WTC11 (cell line): ENCODE measurements at regions not wholly inside any gene's neighbourhood (a gene's known extent, or its start where the extent isn't known, plus 50 kb on each side); places are given as distances from the start of the nearest gene placed in this dataset.

Experiments used
- ATAC-seq: fragments of 200-7000 bp; cut with Tn5 transposase; 2 replicates; pipeline ENCODE4 v1.10.0; 2021; ENCODE audit warnings: mild to moderate bottlenecking, moderate library complexity
- CTCF ChIA-PET: fragments of 300-600 bp; sonication (Branson Sonifier 250); formaldehyde crosslinking; loops from one replicate; lab custom pipeline; 2021; ENCODE audit warnings: antibody characterized with exemption; lab: Charles Lee
- POLR2A ChIA-PET: fragments of 350-600 bp; sonication (Branson Sonifier 250); formaldehyde crosslinking; loops from one replicate; lab custom pipeline; 2021; ENCODE audit warnings: antibody characterized with exemption; lab: Charles Lee
- DNase-seq: peaks from one replicate; pipeline ENCODE4 v3.0.0; 2021; ENCODE audit warnings: low spot score
- H3K27ac Mint-ChIP-seq: 2 replicates; pipeline ENCODE4 v1.8.0; 2021; ENCODE audit warnings: mixed read lengths
- H3K27me3 Mint-ChIP-seq: 2 replicates; pipeline ENCODE4 v1.8.0; 2021; ENCODE audit warnings: low read depth, mild to moderate bottlenecking, moderate library complexity, mixed read lengths
- H3K36me3 Mint-ChIP-seq: 2 replicates; pipeline ENCODE4 v1.8.0; 2021; ENCODE audit warnings: mixed read lengths
- H3K4me1 Mint-ChIP-seq: 2 replicates; pipeline ENCODE4 v1.8.0; 2022; ENCODE audit warnings: mixed read lengths
- H3K4me3 Mint-ChIP-seq: 2 replicates; pipeline ENCODE4 v1.8.0; 2021; ENCODE audit warnings: mild to moderate bottlenecking, moderate library complexity, mixed read lengths
- H3K9me3 Mint-ChIP-seq: 2 replicates; pipeline ENCODE4 v1.8.0; 2021; ENCODE audit warnings: mixed read lengths
- ESRRA ChIP-seq: sonication (generic); formaldehyde crosslinking; IDR thresholded peaks from 2 replicates; pipeline ENCODE4 v1.8.1; 2022; ENCODE audit warnings: mild to moderate bottlenecking, missing genetic modification reagents, borderline replicate concordance
- FOXJ3 ChIP-seq: sonication (generic); formaldehyde crosslinking; IDR thresholded peaks from 2 replicates; pipeline ENCODE4 v1.9.0; 2021; ENCODE audit warnings: missing genetic modification reagents, mild to moderate bottlenecking, borderline replicate concordance
- GABPB1 ChIP-seq: sonication (generic); formaldehyde crosslinking; IDR thresholded peaks from 2 replicates; pipeline ENCODE4 v1.8.1; 2023; ENCODE audit warnings: mild to moderate bottlenecking, missing genetic modification reagents
- NFE2L1 ChIP-seq: sonication (generic); formaldehyde crosslinking; IDR thresholded peaks from 2 replicates; pipeline ENCODE4 v1.8.1; 2023; ENCODE audit warnings: missing genetic modification reagents
- SMAD4 ChIP-seq: sonication (generic); formaldehyde crosslinking; IDR thresholded peaks from 2 replicates; pipeline ENCODE4 v1.8.0; 2022; ENCODE audit warnings: mild to moderate bottlenecking, missing genetic modification reagents
- TCF7 ChIP-seq: sonication (generic); formaldehyde crosslinking; IDR thresholded peaks from 2 replicates; pipeline ENCODE4 v1.8.0; 2022; ENCODE audit warnings: mild to moderate bottlenecking, low read depth, missing genetic modification reagents, moderate library complexity
- TEAD1 ChIP-seq: sonication (generic); formaldehyde crosslinking; IDR thresholded peaks from 2 replicates; pipeline ENCODE4 v1.8.0; 2022; ENCODE audit warnings: mild to moderate bottlenecking, missing genetic modification reagents
- ZNF138 ChIP-seq: sonication (generic); formaldehyde crosslinking; conservative IDR thresholded peaks from 2 replicates; pipeline ENCODE4 v1.8.1; 2022; ENCODE audit warnings: mild to moderate bottlenecking, moderate library complexity, missing genetic modification reagents
- ZNF219 ChIP-seq: sonication (generic); formaldehyde crosslinking; IDR thresholded peaks from 2 replicates; pipeline ENCODE4 v1.8.0; 2023; ENCODE audit warnings: missing genetic modification reagents, mild to moderate bottlenecking, borderline replicate concordance
- ZNF317 ChIP-seq: sonication (generic); formaldehyde crosslinking; IDR thresholded peaks from 2 replicates; pipeline ENCODE4 v1.8.1; 2023; ENCODE audit warnings: low read depth, mild to moderate bottlenecking, moderate library complexity, missing genetic modification reagents, borderline replicate concordance
- ZNF416 ChIP-seq: fragments of 250-450 bp; sonication (Bioruptor Pico); IDR thresholded peaks from 2 replicates; pipeline ENCODE4 v1.9.0; 2021; ENCODE audit warnings: mild to moderate bottlenecking, inconsistent platforms
- TF ChIP-seq, protein P1 (sequence below): sonication (generic); formaldehyde crosslinking; IDR thresholded peaks from 2 replicates; pipeline ENCODE4 v1.8.0; 2022; ENCODE audit warnings: mild to moderate bottlenecking, missing genetic modification reagents
- TF ChIP-seq, protein P2 (sequence below): fragments of 250-450 bp; sonication (Bioruptor Pico); IDR thresholded peaks from 2 replicates; pipeline ENCODE4 v1.9.0; 2021; ENCODE audit warnings: mild to moderate bottlenecking
- TF ChIP-seq, protein P3 (sequence below): sonication (generic); formaldehyde crosslinking; IDR thresholded peaks from 2 replicates; pipeline ENCODE4 v1.8.1; 2022; ENCODE audit warnings: low read depth, missing genetic modification reagents, borderline replicate concordance
- TF ChIP-seq, protein P4 (sequence below): sonication (generic); formaldehyde crosslinking; IDR thresholded peaks from 2 replicates; pipeline ENCODE4 v1.8.1; 2022; ENCODE audit warnings: mild to moderate bottlenecking, moderate library complexity, missing genetic modification reagents
- TF ChIP-seq, protein P5 (sequence below): fragments of 200-600 bp; IDR thresholded peaks from 2 replicates; pipeline ENCODE4 v1.8.0; 2022; ENCODE audit warnings: antibody characterized with exemption
- TF ChIP-seq, protein P6 (sequence below): sonication (generic); formaldehyde crosslinking; IDR thresholded peaks from 2 replicates; pipeline ENCODE4 v1.8.0; 2022; ENCODE audit warnings: mild to moderate bottlenecking, missing genetic modification reagents
- TF ChIP-seq, protein P7 (sequence below): sonication (generic); formaldehyde crosslinking; IDR thresholded peaks from 2 replicates; pipeline ENCODE4 v1.8.1; 2022; ENCODE audit warnings: missing genetic modification reagents, borderline replicate concordance
- TF ChIP-seq, protein P8 (sequence below): sonication (generic); formaldehyde crosslinking; IDR thresholded peaks from 2 replicates; pipeline ENCODE4 v1.8.1; 2022; ENCODE audit warnings: low read depth, mild to moderate bottlenecking, moderate library complexity, missing genetic modification reagents, borderline replicate concordance
- TF ChIP-seq, protein P9 (sequence below): sonication (generic); formaldehyde crosslinking; IDR thresholded peaks from 2 replicates; pipeline ENCODE4 v1.8.0; 2023; ENCODE audit warnings: missing genetic modification reagents

DNA sequence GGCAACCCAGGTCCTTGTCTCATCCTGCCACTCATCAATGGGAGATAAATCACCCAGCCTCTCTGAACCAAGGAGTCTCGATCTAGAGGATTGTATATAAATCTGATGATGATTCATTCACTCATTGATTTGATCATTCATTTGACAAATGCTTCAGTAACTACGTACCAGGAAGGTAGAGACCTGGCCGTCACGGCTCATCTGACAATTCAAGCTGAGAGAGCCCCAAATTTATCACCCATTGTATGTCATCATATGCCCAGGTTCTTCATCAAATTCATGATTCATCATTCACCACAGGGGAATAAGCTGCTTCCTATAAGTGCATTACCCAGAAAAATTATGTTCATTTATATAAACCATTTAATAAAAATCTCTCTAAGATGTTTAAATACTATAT, 116.9 kb downstream of the FAM161A start:
- CTCF ChIA-PET, result no interaction called here
- H3K36me3 Mint-ChIP-seq, result no peaks in the 10 kb centered on the region
- POLR2A ChIA-PET, result interaction anchor here (0.6 kb wide), 1 partner anchor 9 kb away, joined by 3 read pairs; no protein-coding TSS in a partner anchor

DNA sequence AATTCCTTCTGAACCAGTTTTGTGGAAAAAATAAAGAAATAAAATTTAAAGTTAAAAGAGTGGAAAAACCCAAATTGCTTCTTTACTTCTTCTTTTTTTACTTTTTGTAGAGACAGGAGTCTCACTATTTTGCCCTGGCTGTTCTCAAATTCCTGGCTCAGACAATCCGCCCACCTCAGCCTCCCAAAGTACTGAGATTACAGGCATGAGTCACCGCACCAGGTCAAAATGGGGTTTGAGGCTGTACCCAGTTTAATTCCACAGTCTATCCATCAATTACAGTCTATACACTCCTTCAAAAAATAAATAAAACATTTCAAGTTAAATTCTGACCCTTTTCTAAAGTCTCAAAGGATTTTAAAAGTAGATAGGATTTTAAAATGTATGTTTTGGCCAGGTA, 120.3 kb downstream of the FAM161A start:
- TF ChIP-seq TCF7 (CRISPR knock-in tag), result no peak
- TF ChIP-seq ESRRA, result no peak
- TF ChIP-seq, protein P1, sequence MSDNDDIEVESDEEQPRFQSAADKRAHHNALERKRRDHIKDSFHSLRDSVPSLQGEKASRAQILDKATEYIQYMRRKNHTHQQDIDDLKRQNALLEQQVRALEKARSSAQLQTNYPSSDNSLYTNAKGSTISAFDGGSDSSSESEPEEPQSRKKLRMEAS (CRISPR knock-in tag), result no peak
- TF ChIP-seq, protein P2, sequence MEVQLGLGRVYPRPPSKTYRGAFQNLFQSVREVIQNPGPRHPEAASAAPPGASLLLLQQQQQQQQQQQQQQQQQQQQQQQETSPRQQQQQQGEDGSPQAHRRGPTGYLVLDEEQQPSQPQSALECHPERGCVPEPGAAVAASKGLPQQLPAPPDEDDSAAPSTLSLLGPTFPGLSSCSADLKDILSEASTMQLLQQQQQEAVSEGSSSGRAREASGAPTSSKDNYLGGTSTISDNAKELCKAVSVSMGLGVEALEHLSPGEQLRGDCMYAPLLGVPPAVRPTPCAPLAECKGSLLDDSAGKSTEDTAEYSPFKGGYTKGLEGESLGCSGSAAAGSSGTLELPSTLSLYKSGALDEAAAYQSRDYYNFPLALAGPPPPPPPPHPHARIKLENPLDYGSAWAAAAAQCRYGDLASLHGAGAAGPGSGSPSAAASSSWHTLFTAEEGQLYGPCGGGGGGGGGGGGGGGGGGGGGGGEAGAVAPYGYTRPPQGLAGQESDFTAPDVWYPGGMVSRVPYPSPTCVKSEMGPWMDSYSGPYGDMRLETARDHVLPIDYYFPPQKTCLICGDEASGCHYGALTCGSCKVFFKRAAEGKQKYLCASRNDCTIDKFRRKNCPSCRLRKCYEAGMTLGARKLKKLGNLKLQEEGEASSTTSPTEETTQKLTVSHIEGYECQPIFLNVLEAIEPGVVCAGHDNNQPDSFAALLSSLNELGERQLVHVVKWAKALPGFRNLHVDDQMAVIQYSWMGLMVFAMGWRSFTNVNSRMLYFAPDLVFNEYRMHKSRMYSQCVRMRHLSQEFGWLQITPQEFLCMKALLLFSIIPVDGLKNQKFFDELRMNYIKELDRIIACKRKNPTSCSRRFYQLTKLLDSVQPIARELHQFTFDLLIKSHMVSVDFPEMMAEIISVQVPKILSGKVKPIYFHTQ, result no peak
- TF ChIP-seq, protein P3, sequence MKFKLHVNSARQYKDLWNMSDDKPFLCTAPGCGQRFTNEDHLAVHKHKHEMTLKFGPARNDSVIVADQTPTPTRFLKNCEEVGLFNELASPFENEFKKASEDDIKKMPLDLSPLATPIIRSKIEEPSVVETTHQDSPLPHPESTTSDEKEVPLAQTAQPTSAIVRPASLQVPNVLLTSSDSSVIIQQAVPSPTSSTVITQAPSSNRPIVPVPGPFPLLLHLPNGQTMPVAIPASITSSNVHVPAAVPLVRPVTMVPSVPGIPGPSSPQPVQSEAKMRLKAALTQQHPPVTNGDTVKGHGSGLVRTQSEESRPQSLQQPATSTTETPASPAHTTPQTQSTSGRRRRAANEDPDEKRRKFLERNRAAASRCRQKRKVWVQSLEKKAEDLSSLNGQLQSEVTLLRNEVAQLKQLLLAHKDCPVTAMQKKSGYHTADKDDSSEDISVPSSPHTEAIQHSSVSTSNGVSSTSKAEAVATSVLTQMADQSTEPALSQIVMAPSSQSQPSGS (CRISPR knock-in tag), result no peak
- no peak for TF ChIP-seq NFE2L1 (CRISPR knock-in tag)
- TF ChIP-seq ZNF317 (CRISPR knock-in tag), result no peak
- TF ChIP-seq, protein P4, sequence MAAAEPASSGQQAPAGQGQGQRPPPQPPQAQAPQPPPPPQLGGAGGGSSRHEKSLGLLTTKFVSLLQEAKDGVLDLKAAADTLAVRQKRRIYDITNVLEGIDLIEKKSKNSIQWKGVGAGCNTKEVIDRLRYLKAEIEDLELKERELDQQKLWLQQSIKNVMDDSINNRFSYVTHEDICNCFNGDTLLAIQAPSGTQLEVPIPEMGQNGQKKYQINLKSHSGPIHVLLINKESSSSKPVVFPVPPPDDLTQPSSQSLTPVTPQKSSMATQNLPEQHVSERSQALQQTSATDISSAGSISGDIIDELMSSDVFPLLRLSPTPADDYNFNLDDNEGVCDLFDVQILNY (CRISPR knock-in tag), result no peak
- TF ChIP-seq GABPB1 (CRISPR knock-in tag), result no peak
- TF ChIP-seq, protein P5, sequence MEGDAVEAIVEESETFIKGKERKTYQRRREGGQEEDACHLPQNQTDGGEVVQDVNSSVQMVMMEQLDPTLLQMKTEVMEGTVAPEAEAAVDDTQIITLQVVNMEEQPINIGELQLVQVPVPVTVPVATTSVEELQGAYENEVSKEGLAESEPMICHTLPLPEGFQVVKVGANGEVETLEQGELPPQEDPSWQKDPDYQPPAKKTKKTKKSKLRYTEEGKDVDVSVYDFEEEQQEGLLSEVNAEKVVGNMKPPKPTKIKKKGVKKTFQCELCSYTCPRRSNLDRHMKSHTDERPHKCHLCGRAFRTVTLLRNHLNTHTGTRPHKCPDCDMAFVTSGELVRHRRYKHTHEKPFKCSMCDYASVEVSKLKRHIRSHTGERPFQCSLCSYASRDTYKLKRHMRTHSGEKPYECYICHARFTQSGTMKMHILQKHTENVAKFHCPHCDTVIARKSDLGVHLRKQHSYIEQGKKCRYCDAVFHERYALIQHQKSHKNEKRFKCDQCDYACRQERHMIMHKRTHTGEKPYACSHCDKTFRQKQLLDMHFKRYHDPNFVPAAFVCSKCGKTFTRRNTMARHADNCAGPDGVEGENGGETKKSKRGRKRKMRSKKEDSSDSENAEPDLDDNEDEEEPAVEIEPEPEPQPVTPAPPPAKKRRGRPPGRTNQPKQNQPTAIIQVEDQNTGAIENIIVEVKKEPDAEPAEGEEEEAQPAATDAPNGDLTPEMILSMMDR, result no peak
- TF ChIP-seq, protein P6, sequence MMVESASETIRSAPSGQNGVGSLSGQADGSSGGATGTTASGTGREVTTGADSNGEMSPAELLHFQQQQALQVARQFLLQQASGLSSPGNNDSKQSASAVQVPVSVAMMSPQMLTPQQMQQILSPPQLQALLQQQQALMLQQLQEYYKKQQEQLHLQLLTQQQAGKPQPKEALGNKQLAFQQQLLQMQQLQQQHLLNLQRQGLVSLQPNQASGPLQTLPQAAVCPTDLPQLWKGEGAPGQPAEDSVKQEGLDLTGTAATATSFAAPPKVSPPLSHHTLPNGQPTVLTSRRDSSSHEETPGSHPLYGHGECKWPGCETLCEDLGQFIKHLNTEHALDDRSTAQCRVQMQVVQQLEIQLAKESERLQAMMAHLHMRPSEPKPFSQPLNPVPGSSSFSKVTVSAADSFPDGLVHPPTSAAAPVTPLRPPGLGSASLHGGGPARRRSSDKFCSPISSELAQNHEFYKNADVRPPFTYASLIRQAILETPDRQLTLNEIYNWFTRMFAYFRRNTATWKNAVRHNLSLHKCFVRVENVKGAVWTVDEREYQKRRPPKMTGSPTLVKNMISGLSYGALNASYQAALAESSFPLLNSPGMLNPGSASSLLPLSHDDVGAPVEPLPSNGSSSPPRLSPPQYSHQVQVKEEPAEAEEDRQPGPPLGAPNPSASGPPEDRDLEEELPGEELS (CRISPR knock-in tag), result no peak
- TF ChIP-seq, all 79 proteins: peak for 0
- Mint-ChIP-seq H3K27ac (no peak overlapping the region), H3K9me3 (no peaks in the 10 kb centered on the region), H3K36me3 (no peaks in the 10 kb centered on the region), H3K4me3 (no peak overlapping the region), H3K4me1 (no peaks in the 10 kb centered on the region), H3K27me3 (peaks cover 2% of the 10 kb centered on the region; the same call in 1 of the 2 replicates)
- POLR2A ChIA-PET, result no interaction called here
- no peak for ATAC-seq
- CTCF ChIA-PET, result no interaction called here
- DNase-seq, result no peak

More for the DNA sequence above, 116.9 kb downstream of the FAM161A start:
- TF ChIP-seq, protein P7, sequence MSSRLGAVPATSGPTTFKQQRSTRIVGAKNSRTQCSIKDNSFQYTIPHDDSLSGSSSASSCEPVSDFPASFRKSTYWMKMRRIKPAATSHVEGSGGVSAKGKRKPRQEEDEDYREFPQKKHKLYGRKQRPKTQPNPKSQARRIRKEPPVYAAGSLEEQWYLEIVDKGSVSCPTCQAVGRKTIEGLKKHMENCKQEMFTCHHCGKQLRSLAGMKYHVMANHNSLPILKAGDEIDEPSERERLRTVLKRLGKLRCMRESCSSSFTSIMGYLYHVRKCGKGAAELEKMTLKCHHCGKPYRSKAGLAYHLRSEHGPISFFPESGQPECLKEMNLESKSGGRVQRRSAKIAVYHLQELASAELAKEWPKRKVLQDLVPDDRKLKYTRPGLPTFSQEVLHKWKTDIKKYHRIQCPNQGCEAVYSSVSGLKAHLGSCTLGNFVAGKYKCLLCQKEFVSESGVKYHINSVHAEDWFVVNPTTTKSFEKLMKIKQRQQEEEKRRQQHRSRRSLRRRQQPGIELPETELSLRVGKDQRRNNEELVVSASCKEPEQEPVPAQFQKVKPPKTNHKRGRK, result no peak
- TF ChIP-seq ZNF416 (CRISPR knock-in tag) (no peak), ZNF138 (CRISPR knock-in tag) (no peak), FOXJ3 (CRISPR knock-in tag) (no peak), ZNF219 (CRISPR knock-in tag) (no peak), SMAD4 (no peak), TEAD1 (no peak)
- TF ChIP-seq, protein P8, sequence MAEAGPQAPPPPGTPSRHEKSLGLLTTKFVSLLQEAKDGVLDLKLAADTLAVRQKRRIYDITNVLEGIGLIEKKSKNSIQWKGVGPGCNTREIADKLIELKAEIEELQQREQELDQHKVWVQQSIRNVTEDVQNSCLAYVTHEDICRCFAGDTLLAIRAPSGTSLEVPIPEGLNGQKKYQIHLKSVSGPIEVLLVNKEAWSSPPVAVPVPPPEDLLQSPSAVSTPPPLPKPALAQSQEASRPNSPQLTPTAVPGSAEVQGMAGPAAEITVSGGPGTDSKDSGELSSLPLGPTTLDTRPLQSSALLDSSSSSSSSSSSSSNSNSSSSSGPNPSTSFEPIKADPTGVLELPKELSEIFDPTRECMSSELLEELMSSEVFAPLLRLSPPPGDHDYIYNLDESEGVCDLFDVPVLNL, result no peak
- TF ChIP-seq, protein P9, sequence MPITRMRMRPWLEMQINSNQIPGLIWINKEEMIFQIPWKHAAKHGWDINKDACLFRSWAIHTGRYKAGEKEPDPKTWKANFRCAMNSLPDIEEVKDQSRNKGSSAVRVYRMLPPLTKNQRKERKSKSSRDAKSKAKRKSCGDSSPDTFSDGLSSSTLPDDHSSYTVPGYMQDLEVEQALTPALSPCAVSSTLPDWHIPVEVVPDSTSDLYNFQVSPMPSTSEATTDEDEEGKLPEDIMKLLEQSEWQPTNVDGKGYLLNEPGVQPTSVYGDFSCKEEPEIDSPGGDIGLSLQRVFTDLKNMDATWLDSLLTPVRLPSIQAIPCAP (CRISPR knock-in tag), result no peak
- TF ChIP-seq, protein P6 (CRISPR knock-in tag), result no peak
- ATAC-seq (no peak), DNase-seq (no peak)
- Mint-ChIP-seq H3K4me3 (no peak overlapping the region), H3K27me3 (peaks cover 2% of the 10 kb centered on the region; the same call in 1 of the 2 replicates), H3K9me3 (no peaks in the 10 kb centered on the region), H3K27ac (no peak overlapping the region), H3K4me1 (no peaks in the 10 kb centered on the region)
